ENCODE measurements at regions not wholly inside any gene's neighbourhood (a gene's known extent, or its start where the extent isn't known, plus 50 kb on each side); places are given as distances from the start of the nearest gene placed in this dataset.
"Not testable (repeated sequence)": the region's sequence is repeated elsewhere in the genome, so short reads cannot be mapped to it uniquely, and the experiment has no call there.

DNA sequence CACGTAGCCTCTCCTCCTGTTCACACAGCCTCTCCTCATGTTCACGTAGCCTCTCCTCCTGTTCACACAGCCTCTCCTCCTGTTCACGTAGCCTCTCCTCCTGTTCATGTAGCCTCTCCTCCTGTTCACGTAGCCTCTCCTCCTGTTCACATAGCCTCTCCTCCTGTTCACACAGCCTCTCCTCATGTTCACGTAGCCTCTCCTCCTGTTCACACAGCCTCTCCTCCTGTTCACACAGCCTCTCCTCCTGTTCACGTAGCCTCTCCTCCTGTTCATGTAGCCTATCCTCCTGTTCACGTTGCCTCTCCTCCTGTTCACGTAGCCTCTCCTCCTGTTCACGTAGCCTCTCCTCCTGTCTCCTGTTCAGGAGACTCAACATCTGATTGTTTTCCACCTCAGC, 88.5 kb upstream of the ZSCAN2 start:
- TF ChIP-seq, protein P1, sequence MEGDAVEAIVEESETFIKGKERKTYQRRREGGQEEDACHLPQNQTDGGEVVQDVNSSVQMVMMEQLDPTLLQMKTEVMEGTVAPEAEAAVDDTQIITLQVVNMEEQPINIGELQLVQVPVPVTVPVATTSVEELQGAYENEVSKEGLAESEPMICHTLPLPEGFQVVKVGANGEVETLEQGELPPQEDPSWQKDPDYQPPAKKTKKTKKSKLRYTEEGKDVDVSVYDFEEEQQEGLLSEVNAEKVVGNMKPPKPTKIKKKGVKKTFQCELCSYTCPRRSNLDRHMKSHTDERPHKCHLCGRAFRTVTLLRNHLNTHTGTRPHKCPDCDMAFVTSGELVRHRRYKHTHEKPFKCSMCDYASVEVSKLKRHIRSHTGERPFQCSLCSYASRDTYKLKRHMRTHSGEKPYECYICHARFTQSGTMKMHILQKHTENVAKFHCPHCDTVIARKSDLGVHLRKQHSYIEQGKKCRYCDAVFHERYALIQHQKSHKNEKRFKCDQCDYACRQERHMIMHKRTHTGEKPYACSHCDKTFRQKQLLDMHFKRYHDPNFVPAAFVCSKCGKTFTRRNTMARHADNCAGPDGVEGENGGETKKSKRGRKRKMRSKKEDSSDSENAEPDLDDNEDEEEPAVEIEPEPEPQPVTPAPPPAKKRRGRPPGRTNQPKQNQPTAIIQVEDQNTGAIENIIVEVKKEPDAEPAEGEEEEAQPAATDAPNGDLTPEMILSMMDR (IDR thresholded peaks at IDR 0.05): not testable (repeated sequence)
- TF ChIP-seq POLR2A (IDR thresholded peaks at IDR 0.05): not testable (repeated sequence)

Data from body of pancreas (tissue), 4 donors.